Nephron (organoid): ENCODE measurements at regions not wholly inside any gene's neighbourhood (a gene's known extent, or its start where the extent isn't known, plus 50 kb on each side); places are given as distances from the start of the nearest gene placed in this dataset.

Experiments
- H3K27ac Mint-ChIP-seq, 3 experiments: 2 replicates each; pipeline ENCODE4 v1.8.0; 2020; ENCODE audit warnings: mixed read lengths in 3 of 3, mild to moderate bottlenecking in 2 of 3, moderate library complexity in 1 of 3
- H3K27me3 Mint-ChIP-seq: 2 replicates; pipeline ENCODE4 v1.8.0; 2021; ENCODE audit warnings: low read depth, mild to moderate bottlenecking, moderate library complexity, mixed read lengths
- H3K36me3 Mint-ChIP-seq: 2 replicates; pipeline ENCODE4 v1.8.0; 2020; ENCODE audit warnings: low read depth, mixed read lengths
- H3K4me1 Mint-ChIP-seq: 2 replicates; pipeline ENCODE4 v1.8.0; 2020; ENCODE audit warnings: mixed read lengths
- H3K4me3 Mint-ChIP-seq, 3 experiments: 2 replicates each; pipeline ENCODE4 v1.8.0; 2020; ENCODE audit warnings: mild to moderate bottlenecking in 3 of 3, mixed read lengths in 3 of 3, moderate library complexity in 2 of 3
- H3K9me3 Mint-ChIP-seq: 2 replicates; pipeline ENCODE4 v1.8.0; 2020; ENCODE audit warnings: mixed read lengths
- CTCF ChIP-seq, 3 experiments: fragments of 200-600 bp; sonication (generic); IDR thresholded peaks; one replicate each; pipeline ENCODE4 v1.5.0; 2021; ENCODE audit warnings: antibody characterized with exemption in 3 of 3; ENCODE audit not compliant: unreplicated experiment in 3 of 3

GRCh38 chr21:26784974-26785373 lies 60.2 kb downstream of the ADAMTS1 start:
- H3K27me3 Mint-ChIP-seq: no peaks in the 10 kb centered on the region
- H3K36me3 Mint-ChIP-seq: no peaks in the 10 kb centered on the region
- no peak for TF ChIP-seq CTCF (IDR thresholded peaks at IDR 0.05; ENCODE audit: unreplicated experiment in 3 of 3)

GRCh38 chr21:26783466-26784195 lies 61.6 kb downstream of the ADAMTS1 start:
- Mint-ChIP-seq H3K27me3 (no peaks in the 10 kb centered on the region), H3K4me3 (no peak overlapping the region), H3K4me1 (peaks cover 35% of the 10 kb centered on the region), H3K36me3 (no peaks in the 10 kb centered on the region), H3K27ac (peak overlapping the region; percentile 49 to 64 (median 50)), H3K9me3 (no peaks in the 10 kb centered on the region)
- TF ChIP-seq CTCF (IDR thresholded peaks at IDR 0.05; ENCODE audit: unreplicated experiment in 3 of 3): no peak

More at GRCh38 chr21:26784974-26785373, 60.2 kb downstream of the ADAMTS1 start:
- Mint-ChIP-seq H3K9me3 (no peaks in the 10 kb centered on the region), H3K4me3 (no peak overlapping the region), H3K27ac (peak overlapping the region in 2 of 3 experiments; percentile 64 to 66), H3K4me1 (peaks cover 41% of the 10 kb centered on the region)

GRCh38 chr21:26782747-26783146 lies 62.5 kb downstream of the ADAMTS1 start:
- H3K4me1 Mint-ChIP-seq: peaks cover 35% of the 10 kb centered on the region
- TF ChIP-seq CTCF (IDR thresholded peaks at IDR 0.05; ENCODE audit: unreplicated experiment in 3 of 3): no peak
- H3K4me3 Mint-ChIP-seq: no peak overlapping the region
- H3K36me3 Mint-ChIP-seq: no peaks in the 10 kb centered on the region
- no peaks in the 10 kb centered on the region for H3K27me3 Mint-ChIP-seq
- no peaks in the 10 kb centered on the region for H3K9me3 Mint-ChIP-seq
- H3K27ac Mint-ChIP-seq: peak overlapping the region in 2 of 3 experiments; percentile 64 to 79

GRCh38 chr21:26782331-26782730 lies 62.9 kb downstream of the ADAMTS1 start:
- Mint-ChIP-seq H3K9me3 (no peaks in the 10 kb centered on the region), H3K4me3 (no peak overlapping the region), H3K4me1 (peaks cover 35% of the 10 kb centered on the region), H3K27ac (peak overlapping the region in 2 of 3 experiments; percentile 64 to 79), H3K27me3 (no peaks in the 10 kb centered on the region), H3K36me3 (no peaks in the 10 kb centered on the region)
- TF ChIP-seq CTCF (IDR thresholded peaks at IDR 0.05; ENCODE audit: unreplicated experiment in 3 of 3): no peak

GRCh38 chr21:26781331-26781730 lies 63.9 kb downstream of the ADAMTS1 start:
- Mint-ChIP-seq H3K4me1 (peaks cover 44% of the 10 kb centered on the region), H3K27me3 (no peaks in the 10 kb centered on the region), H3K36me3 (no peaks in the 10 kb centered on the region), H3K9me3 (no peaks in the 10 kb centered on the region), H3K27ac (no peak overlapping the region), H3K4me3 (no peak overlapping the region)
- TF ChIP-seq CTCF (IDR thresholded peaks at IDR 0.05; ENCODE audit: unreplicated experiment in 3 of 3): no peak

GRCh38 chr21:26777166-26777565 lies 68.0 kb downstream of the ADAMTS1 start:
- Mint-ChIP-seq H3K27ac (peak overlapping the region in 1 of 3 experiments; percentile 27), H3K4me3 (no peak overlapping the region), H3K27me3 (no peaks in the 10 kb centered on the region), H3K36me3 (no peaks in the 10 kb centered on the region), H3K9me3 (no peaks in the 10 kb centered on the region), H3K4me1 (peaks cover 35% of the 10 kb centered on the region)
- TF ChIP-seq CTCF (IDR thresholded peaks at IDR 0.05; ENCODE audit: unreplicated experiment in 3 of 3): no peak
